ENCODE measurements at regions not wholly inside any gene's neighbourhood (a gene's known extent, or its start where the extent isn't known, plus 50 kb on each side); places are given as distances from the start of the nearest gene placed in this dataset.

GRCh38 chr2:82539280-82539621, 1919.8 kb downstream of the SUCLG1 start:
- no peak for DNase-seq (ENCODE audit: extremely low read depth, low read depth)
- TF ChIP-seq CTCF (IDR thresholded peaks at IDR 0.05; ENCODE audit: low read depth, low read length, missing control alignments) = no peak
- no peak overlapping the region for H3K4me3 ChIP-seq (replicated peaks; ENCODE audit: low read depth, low read length)

- no peak overlapping the region for H3K4me3 ChIP-seq (replicated peaks; ENCODE audit: low read depth, low read length)
- TF ChIP-seq CTCF (IDR thresholded peaks at IDR 0.05; ENCODE audit: low read depth, low read length, missing control alignments) = no peak
Measured at GRCh38 chr2:82538590-82539279, 1920.3 kb downstream of the SUCLG1 start.

GRCh38 chr2:82528288-82528687, 1930.8 kb downstream of the SUCLG1 start:
- no peak overlapping the region for H3K4me3 ChIP-seq (replicated peaks; ENCODE audit: low read depth, low read length)
- no peak for TF ChIP-seq CTCF (IDR thresholded peaks at IDR 0.05; ENCODE audit: low read depth, low read length, missing control alignments)
- DNase-seq (ENCODE audit: extremely low read depth, low read depth) = no peak

More at GRCh38 chr2:82538590-82539279, 1920.3 kb downstream of the SUCLG1 start:
- no peak for DNase-seq (ENCODE audit: extremely low read depth, low read depth)

- no peak for DNase-seq (ENCODE audit: extremely low read depth, low read depth)
- no peak for TF ChIP-seq CTCF (IDR thresholded peaks at IDR 0.05; ENCODE audit: low read depth, low read length, missing control alignments)
- H3K4me3 ChIP-seq (replicated peaks; ENCODE audit: low read depth, low read length) = no peak overlapping the region
Measured at GRCh38 chr2:82527124-82527523, 1932.0 kb downstream of the SUCLG1 start.

GRCh38 chr2:82526277-82526676, 1932.8 kb downstream of the SUCLG1 start:
- H3K4me3 ChIP-seq (replicated peaks; ENCODE audit: low read depth, low read length) = no peak overlapping the region
- no peak for DNase-seq (ENCODE audit: extremely low read depth, low read depth)
- no peak for TF ChIP-seq CTCF (IDR thresholded peaks at IDR 0.05; ENCODE audit: low read depth, low read length, missing control alignments)

- DNase-seq (ENCODE audit: extremely low read depth, low read depth) = no peak
- no peak for TF ChIP-seq CTCF (IDR thresholded peaks at IDR 0.05; ENCODE audit: low read depth, low read length, missing control alignments)
- H3K4me3 ChIP-seq (replicated peaks; ENCODE audit: low read depth, low read length) = no peak overlapping the region
Measured at GRCh38 chr2:82525744-82526143, 1933.3 kb downstream of the SUCLG1 start.

- no peak for TF ChIP-seq CTCF (IDR thresholded peaks at IDR 0.05; ENCODE audit: low read depth, low read length, missing control alignments)
- no peak overlapping the region for H3K4me3 ChIP-seq (replicated peaks; ENCODE audit: low read depth, low read length)
- no peak for DNase-seq (ENCODE audit: extremely low read depth, low read depth)
Measured at GRCh38 chr2:82524826-82525225, 1934.3 kb downstream of the SUCLG1 start.
